ENCODE measurements at regions not wholly inside any gene's neighbourhood (a gene's known extent, or its start where the extent isn't known, plus 50 kb on each side); places are given as distances from the start of the nearest gene placed in this dataset.
"Not testable (repeated sequence)": the region's sequence is repeated elsewhere in the genome, so short reads cannot be mapped to it uniquely, and the experiment has no call there.

- DNase-seq: no peak
Measured at GRCh38 chr6:100322886-100323285, 141.8 kb downstream of the SIM1 start.

- DNase-seq: no peak
Measured at GRCh38 chr6:100320686-100321085, 144.0 kb downstream of the SIM1 start.

- DNase-seq: no peak
Measured at GRCh38 chr6:100317031-100317430, 147.7 kb downstream of the SIM1 start.

- no peak for DNase-seq
Measured at GRCh38 chr6:100314186-100314585, 150.5 kb downstream of the SIM1 start.

GRCh38 chr6:100311707-100312251 is 152.9 kb downstream of the SIM1 start:
- DNase-seq: no peak

GRCh38 chr6:100309174-100309573 is 155.5 kb downstream of the SIM1 start:
- no peak for DNase-seq

GRCh38 chr6:100307561-100307960 is 157.2 kb downstream of the SIM1 start:
- no peak for DNase-seq

GRCh38 chr6:100305209-100305869 is 159.4 kb downstream of the SIM1 start:
- no peak for DNase-seq

- DNase-seq: no peak
Measured at GRCh38 chr6:100304575-100304974, 160.1 kb downstream of the SIM1 start.

- no peak for DNase-seq
Measured at GRCh38 chr6:100301731-100302130, 163.0 kb downstream of the SIM1 start.

GRCh38 chr6:100300221-100300736 is 164.4 kb downstream of the SIM1 start:
- no peak for DNase-seq

GRCh38 chr6:100296810-100297544 is 167.7 kb downstream of the SIM1 start:
- no peak for DNase-seq

- DNase-seq: not testable (repeated sequence)
Measured at GRCh38 chr6:100295172-100295571, 169.5 kb downstream of the SIM1 start.

- DNase-seq: no peak
Measured at GRCh38 chr6:100289285-100289684, 175.4 kb downstream of the SIM1 start.

- DNase-seq: no peak
Measured at GRCh38 chr6:100288311-100288710, 176.4 kb downstream of the SIM1 start.

GRCh38 chr6:100283285-100283684 is 181.4 kb downstream of the SIM1 start:
- DNase-seq: no peak

GRCh38 chr6:100281471-100281901 is 183.2 kb downstream of the SIM1 start:
- DNase-seq: no peak

- DNase-seq: no peak
Measured at GRCh38 chr6:100276311-100277057, 188.2 kb downstream of the SIM1 start.

GRCh38 chr6:100274147-100274546 is 190.6 kb downstream of the SIM1 start:
- DNase-seq: no peak

- DNase-seq: no peak
Measured at GRCh38 chr6:100271625-100272024, 193.1 kb downstream of the SIM1 start.

GRCh38 chr6:100271202-100271601 is 193.5 kb downstream of the SIM1 start:
- no peak for DNase-seq

GRCh38 chr6:100269189-100269588 is 195.5 kb downstream of the SIM1 start:
- no peak for DNase-seq

- DNase-seq: no peak
Measured at GRCh38 chr6:100268326-100268725, 196.4 kb downstream of the SIM1 start.

All from hippocampal formation (tissue), 2 donors.